Endodermal cell (in vitro differentiated cells): ENCODE measurements at regions not wholly inside any gene's neighbourhood (a gene's known extent, or its start where the extent isn't known, plus 50 kb on each side); places are given as distances from the start of the nearest gene placed in this dataset.

Experiments
- DNase-seq: peaks from one replicate; pipeline ENCODE4 v3.0.0-alpha.2; 2017
- H3K27ac ChIP-seq: 2 replicates; pipeline ENCODE4 v1.5.1; 2013; ENCODE audit warnings: mild to moderate bottlenecking, low read depth, low read length, moderate library complexity
- H3K27me3 ChIP-seq: 2 replicates; pipeline ENCODE4 v1.6.1; 2013; ENCODE audit warnings: mild to moderate bottlenecking, low read length, moderate library complexity; ENCODE audit not compliant: insufficient read depth, control insufficient read depth, poor library complexity, severe bottlenecking
- H3K36me3 ChIP-seq: 2 replicates; pipeline ENCODE4 v1.7.0; 2013; ENCODE audit warnings: mild to moderate bottlenecking, low read length, moderate library complexity; ENCODE audit not compliant: control insufficient read depth, insufficient read depth
- H3K4me1 ChIP-seq: one replicate; pipeline ENCODE4 v1.7.0; 2013; ENCODE audit warnings: low read length; ENCODE audit not compliant: control insufficient read depth, insufficient read depth
- H3K4me3 ChIP-seq: 2 replicates; pipeline ENCODE4 v1.5.1; 2013; ENCODE audit warnings: mild to moderate bottlenecking, low read length, moderate library complexity
- H3K9ac ChIP-seq: 2 replicates; pipeline ENCODE4 v1.6.1; 2013; ENCODE audit warnings: mild to moderate bottlenecking, low read length, moderate library complexity; ENCODE audit not compliant: poor library complexity, severe bottlenecking; ENCODE audit errors: extremely low read depth
- H3K9me3 ChIP-seq: 2 replicates; pipeline ENCODE4 v1.6.1; 2013; ENCODE audit warnings: mild to moderate bottlenecking, low read length, moderate library complexity; ENCODE audit not compliant: control insufficient read depth
- H3K27ac Mint-ChIP-seq: 2 replicates; pipeline ENCODE4 v1.8.0; 2020; ENCODE audit warnings: mixed read lengths
- H3K27me3 Mint-ChIP-seq: 2 replicates; pipeline ENCODE4 v1.8.0; 2021; ENCODE audit warnings: mild to moderate bottlenecking, mixed read lengths; ENCODE audit not compliant: insufficient read depth
- H3K36me3 Mint-ChIP-seq: 2 replicates; pipeline ENCODE4 v1.8.0; 2020; ENCODE audit warnings: low read depth, mixed read lengths
- H3K4me1 Mint-ChIP-seq: 2 replicates; pipeline ENCODE4 v1.8.0; 2020; ENCODE audit warnings: mixed read lengths
- H3K4me3 Mint-ChIP-seq: 2 replicates; pipeline ENCODE4 v1.8.0; 2020; ENCODE audit warnings: mild to moderate bottlenecking, moderate library complexity, mixed read lengths
- H3K9me3 Mint-ChIP-seq: 2 replicates; pipeline ENCODE4 v1.8.0; 2020; ENCODE audit warnings: mild to moderate bottlenecking, mixed read lengths
- WGBS, 2 experiments: methylation state at CpG; one replicate each; pipeline versions ENCODE4 v1.1.5 to v1.1.7; 2013; ENCODE audit warnings: missing lambda C conversion rate in 2 of 2, mixed read lengths in 1 of 2; ENCODE audit not compliant: insufficient coverage in 1 of 2, insufficient read length in 1 of 2; 5-methylcytosine and 5-hydroxymethylcytosine counted together
- TF ChIP-seq, protein P1 (sequence below): fragments of 200-600 bp; sonication (generic); conservative IDR thresholded peaks from 2 replicates; pipeline ENCODE4 v1.5.0; 2021; ENCODE audit warnings: antibody characterized with exemption, mild to moderate bottlenecking

DNA sequence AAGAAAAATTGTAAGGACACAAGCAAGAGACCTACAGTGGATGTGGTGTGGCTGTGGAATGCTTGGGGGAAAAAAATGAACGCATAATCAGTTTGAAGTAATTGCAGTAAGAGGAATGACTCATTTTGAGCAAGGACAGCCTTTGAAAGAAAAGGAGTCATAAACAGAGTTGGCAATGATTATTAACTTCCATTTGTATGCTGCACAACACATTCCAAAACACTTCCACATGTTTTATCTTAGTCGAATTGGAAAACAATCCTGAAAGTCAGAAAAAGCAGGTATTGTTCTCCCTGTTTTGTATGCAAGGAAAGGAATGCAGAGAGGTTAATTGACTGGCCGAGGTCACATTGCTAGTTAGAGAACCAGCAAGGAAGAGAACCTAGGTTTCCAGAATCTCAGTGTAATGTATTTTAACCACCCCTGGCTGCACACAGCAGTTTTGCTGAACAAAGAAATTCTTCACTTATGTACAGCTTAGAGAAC lies 630.0 kb upstream of the MIR17HG start:
- peak overlapping the region; percentile 45 for H3K27ac Mint-ChIP-seq
- TF ChIP-seq, protein P1, sequence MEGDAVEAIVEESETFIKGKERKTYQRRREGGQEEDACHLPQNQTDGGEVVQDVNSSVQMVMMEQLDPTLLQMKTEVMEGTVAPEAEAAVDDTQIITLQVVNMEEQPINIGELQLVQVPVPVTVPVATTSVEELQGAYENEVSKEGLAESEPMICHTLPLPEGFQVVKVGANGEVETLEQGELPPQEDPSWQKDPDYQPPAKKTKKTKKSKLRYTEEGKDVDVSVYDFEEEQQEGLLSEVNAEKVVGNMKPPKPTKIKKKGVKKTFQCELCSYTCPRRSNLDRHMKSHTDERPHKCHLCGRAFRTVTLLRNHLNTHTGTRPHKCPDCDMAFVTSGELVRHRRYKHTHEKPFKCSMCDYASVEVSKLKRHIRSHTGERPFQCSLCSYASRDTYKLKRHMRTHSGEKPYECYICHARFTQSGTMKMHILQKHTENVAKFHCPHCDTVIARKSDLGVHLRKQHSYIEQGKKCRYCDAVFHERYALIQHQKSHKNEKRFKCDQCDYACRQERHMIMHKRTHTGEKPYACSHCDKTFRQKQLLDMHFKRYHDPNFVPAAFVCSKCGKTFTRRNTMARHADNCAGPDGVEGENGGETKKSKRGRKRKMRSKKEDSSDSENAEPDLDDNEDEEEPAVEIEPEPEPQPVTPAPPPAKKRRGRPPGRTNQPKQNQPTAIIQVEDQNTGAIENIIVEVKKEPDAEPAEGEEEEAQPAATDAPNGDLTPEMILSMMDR, result no peak
- no peak for DNase-seq

DNA sequence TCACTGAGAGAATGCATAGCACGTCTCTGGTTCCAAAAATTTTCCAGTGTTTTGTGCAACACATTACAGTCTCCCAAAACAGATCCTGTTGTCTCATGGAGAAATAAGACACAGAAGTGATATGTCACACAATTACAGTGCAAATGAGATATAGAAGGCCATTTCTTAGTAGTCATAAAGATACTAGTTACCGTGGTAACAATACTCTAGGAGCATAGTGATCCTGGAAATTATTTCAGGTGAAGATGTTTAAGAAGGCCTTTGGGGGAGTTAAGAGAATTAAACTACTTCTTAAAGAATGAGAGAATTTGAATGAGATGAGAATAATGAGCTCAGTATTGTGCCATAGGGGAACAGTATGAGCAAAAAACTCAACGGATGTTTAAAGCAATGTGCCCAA lies 628.0 kb upstream of the MIR17HG start:
- TF ChIP-seq, protein P1, result no peak
- WGBS, 2 experiments, result 92 to 94% methylated on average over 3 of the region's 3 CpGs
- H3K4me1 Mint-ChIP-seq, result peaks cover 9% of the 10 kb centered on the region

More for the DNA sequence above, 630.0 kb upstream of the MIR17HG start:
- H3K27me3 ChIP-seq, result no peaks in the 10 kb centered on the region
- H3K36me3 ChIP-seq, result no peaks in the 10 kb centered on the region
- H3K9me3 ChIP-seq, result no peaks in the 10 kb centered on the region
- H3K9ac ChIP-seq, result no peak overlapping the region
- Mint-ChIP-seq H3K4me1 (peaks cover 9% of the 10 kb centered on the region), H3K4me3 (no peak overlapping the region), H3K36me3 (no peaks in the 10 kb centered on the region), H3K9me3 (no peaks in the 10 kb centered on the region), H3K27me3 (no peaks in the 10 kb centered on the region)
- 50 to 64% methylated on average over 2 to 3 of the region's 3 CpGs for WGBS, 2 experiments
- H3K4me3 ChIP-seq, result no peak overlapping the region
- H3K27ac ChIP-seq, result peak overlapping the region; percentile 50
- peaks cover 6% of the 10 kb centered on the region for H3K4me1 ChIP-seq

DNA sequence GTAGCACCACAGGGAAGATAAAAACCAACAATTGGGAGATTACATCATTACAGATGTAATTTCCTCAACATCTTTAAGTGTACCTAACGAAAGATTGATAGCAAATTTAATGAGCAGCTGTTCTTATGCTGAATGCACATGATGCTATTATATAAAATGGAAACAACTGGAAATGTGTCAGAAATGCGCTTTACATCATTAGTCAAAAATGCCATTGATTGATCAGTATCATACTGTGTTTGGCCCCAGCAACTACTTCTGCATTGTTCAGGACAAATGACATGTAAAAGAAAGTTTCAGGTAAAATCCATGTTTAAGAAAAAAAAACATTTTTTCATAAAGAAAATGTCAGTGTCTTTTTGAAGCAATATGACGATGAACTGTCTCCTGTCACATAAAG lies 625.5 kb upstream of the MIR17HG start:
- H3K27me3 Mint-ChIP-seq, result no peaks in the 10 kb centered on the region
- no peaks in the 10 kb centered on the region for H3K27me3 ChIP-seq
- no peak overlapping the region for H3K4me3 Mint-ChIP-seq
- no peaks in the 10 kb centered on the region for H3K36me3 Mint-ChIP-seq
- no peak overlapping the region for H3K27ac Mint-ChIP-seq
- H3K4me1 ChIP-seq, result peaks cover 6% of the 10 kb centered on the region
- H3K4me3 ChIP-seq, result no peak overlapping the region
- no peak overlapping the region for H3K9ac ChIP-seq
- H3K9me3 Mint-ChIP-seq, result no peaks in the 10 kb centered on the region
- H3K27ac ChIP-seq, result no peak overlapping the region
- H3K36me3 ChIP-seq, result no peaks in the 10 kb centered on the region
- TF ChIP-seq, protein P1, result no peak
- peaks cover 9% of the 10 kb centered on the region for H3K4me1 Mint-ChIP-seq
- WGBS, 2 experiments, result 56 to 65% methylated on average over 3 of the region's 3 CpGs
- H3K9me3 ChIP-seq, result no peaks in the 10 kb centered on the region
- DNase-seq, result no peak

More for the DNA sequence above, 628.0 kb upstream of the MIR17HG start:
- no peaks in the 10 kb centered on the region for H3K27me3 ChIP-seq
- Mint-ChIP-seq H3K27ac (no peak overlapping the region), H3K27me3 (no peaks in the 10 kb centered on the region), H3K9me3 (no peaks in the 10 kb centered on the region), H3K36me3 (no peaks in the 10 kb centered on the region), H3K4me3 (no peak overlapping the region)
- no peak overlapping the region for H3K27ac ChIP-seq
- no peak overlapping the region for H3K9ac ChIP-seq
- DNase-seq, result no peak
- peaks cover 6% of the 10 kb centered on the region for H3K4me1 ChIP-seq
- H3K4me3 ChIP-seq, result no peak overlapping the region
- H3K9me3 ChIP-seq, result no peaks in the 10 kb centered on the region
- H3K36me3 ChIP-seq, result no peaks in the 10 kb centered on the region
